ENCODE measurements at regions not wholly inside any gene's neighbourhood (a gene's known extent, or its start where the extent isn't known, plus 50 kb on each side); places are given as distances from the start of the nearest gene placed in this dataset.

GRCh38 chrX:113545040-113545439, 704.4 kb upstream of the AMOT start:
- TF ChIP-seq CTCF (IDR thresholded peaks at IDR 0.05): no peak
- intact Hi-C loops (cut with DNase I; ENCODE audit: low total_unique reads): no loop called here
- no peaks in the 10 kb centered on the region for H3K36me3 ChIP-seq

GRCh38 chrX:113539599-113540356, 699.1 kb upstream of the AMOT start:
- no peak for DNase-seq
- Histone ChIP-seq H3K27me3 (no peaks in the 10 kb centered on the region), H3K4me3 (no peak overlapping the region), H3K36me3 (no peaks in the 10 kb centered on the region), H3K27ac (no peak overlapping the region), H3K4me1 (no peaks in the 10 kb centered on the region), H3K9me3 (no peaks in the 10 kb centered on the region)
- intact Hi-C loops (cut with DNase I; ENCODE audit: low total_unique reads): no loop called here
- no peak for TF ChIP-seq CTCF (IDR thresholded peaks at IDR 0.05)

More at GRCh38 chrX:113545040-113545439, 704.4 kb upstream of the AMOT start:
- Histone ChIP-seq H3K27ac (no peak overlapping the region), H3K4me3 (no peak overlapping the region), H3K4me1 (no peaks in the 10 kb centered on the region), H3K9me3 (no peaks in the 10 kb centered on the region), H3K27me3 (no peaks in the 10 kb centered on the region)
- DNase-seq: no peak

GRCh38 chrX:113529426-113530013, 688.9 kb upstream of the AMOT start:
- no peak overlapping the region for H3K27ac ChIP-seq
- intact Hi-C loops (cut with DNase I; ENCODE audit: low total_unique reads): no loop called here
- no peaks in the 10 kb centered on the region for H3K27me3 ChIP-seq
- no peaks in the 10 kb centered on the region for H3K4me1 ChIP-seq
- DNase-seq: no peak
- H3K9me3 ChIP-seq: no peaks in the 10 kb centered on the region
- no peak overlapping the region for H3K4me3 ChIP-seq
- no peak for TF ChIP-seq CTCF (IDR thresholded peaks at IDR 0.05)
- H3K36me3 ChIP-seq: no peaks in the 10 kb centered on the region

- DNase-seq: no peak
- intact Hi-C loops (cut with DNase I; ENCODE audit: low total_unique reads): no loop called here
- no peaks in the 10 kb centered on the region for H3K4me1 ChIP-seq
Measured at GRCh38 chrX:113522814-113523213, 682.2 kb upstream of the AMOT start.

GRCh38 chrX:113514906-113515305, 674.3 kb upstream of the AMOT start:
- Histone ChIP-seq H3K27me3 (no peaks in the 10 kb centered on the region), H3K27ac (no peak overlapping the region), H3K9me3 (no peaks in the 10 kb centered on the region), H3K36me3 (no peaks in the 10 kb centered on the region), H3K4me1 (peaks cover 0 to 4% (median 0%) of the 10 kb centered on the region in 4 donors), H3K4me3 (no peak overlapping the region)
- intact Hi-C loops (cut with DNase I; ENCODE audit: low total_unique reads): no loop called here
- TF ChIP-seq CTCF (IDR thresholded peaks at IDR 0.05): no peak
- DNase-seq: no peak

More at GRCh38 chrX:113522814-113523213, 682.2 kb upstream of the AMOT start:
- Histone ChIP-seq H3K4me3 (no peak overlapping the region), H3K27me3 (no peaks in the 10 kb centered on the region), H3K36me3 (no peaks in the 10 kb centered on the region), H3K9me3 (no peaks in the 10 kb centered on the region), H3K27ac (no peak overlapping the region)
- TF ChIP-seq CTCF (IDR thresholded peaks at IDR 0.05): no peak

Measured in tibial artery (tissue), 4 donors.